GM06990 (cell line): ENCODE measurements at regions not wholly inside any gene's neighbourhood (a gene's known extent, or its start where the extent isn't known, plus 50 kb on each side); places are given as distances from the start of the nearest gene placed in this dataset.
"Not testable (repeated sequence)": the region's sequence is repeated elsewhere in the genome, so short reads cannot be mapped to it uniquely, and the experiment has no call there.

Experiments
- DNase-seq: peaks from one replicate; pipeline ENCODE4 v3.0.0-alpha.2; 2011; ENCODE audit not compliant: insufficient read length; ENCODE audit errors: extremely low read depth
- H3K27me3 ChIP-seq: replicated peaks from 2 replicates; pipeline ENCODE4 v1.6.0; 2011; ENCODE audit warnings: low read length; ENCODE audit not compliant: control insufficient read depth, insufficient read depth
- H3K36me3 ChIP-seq: 2 replicates; pipeline ENCODE4 v1.5.1; 2011; ENCODE audit warnings: low read length; ENCODE audit not compliant: control insufficient read depth, insufficient read depth
- H3K4me3 ChIP-seq: replicated peaks from 2 replicates; pipeline ENCODE4 v1.5.1; 2011; ENCODE audit warnings: low read depth, mild to moderate bottlenecking, control low read depth, low read length
- TF ChIP-seq, protein P1 (sequence below): IDR thresholded peaks from 2 replicates; pipeline ENCODE4 v1.5.1; 2011; ENCODE audit warnings: low read length, control low read depth, mild to moderate bottlenecking, inconsistent platforms; ENCODE audit not compliant: insufficient read depth, poor library complexity, severe bottlenecking

DNA sequence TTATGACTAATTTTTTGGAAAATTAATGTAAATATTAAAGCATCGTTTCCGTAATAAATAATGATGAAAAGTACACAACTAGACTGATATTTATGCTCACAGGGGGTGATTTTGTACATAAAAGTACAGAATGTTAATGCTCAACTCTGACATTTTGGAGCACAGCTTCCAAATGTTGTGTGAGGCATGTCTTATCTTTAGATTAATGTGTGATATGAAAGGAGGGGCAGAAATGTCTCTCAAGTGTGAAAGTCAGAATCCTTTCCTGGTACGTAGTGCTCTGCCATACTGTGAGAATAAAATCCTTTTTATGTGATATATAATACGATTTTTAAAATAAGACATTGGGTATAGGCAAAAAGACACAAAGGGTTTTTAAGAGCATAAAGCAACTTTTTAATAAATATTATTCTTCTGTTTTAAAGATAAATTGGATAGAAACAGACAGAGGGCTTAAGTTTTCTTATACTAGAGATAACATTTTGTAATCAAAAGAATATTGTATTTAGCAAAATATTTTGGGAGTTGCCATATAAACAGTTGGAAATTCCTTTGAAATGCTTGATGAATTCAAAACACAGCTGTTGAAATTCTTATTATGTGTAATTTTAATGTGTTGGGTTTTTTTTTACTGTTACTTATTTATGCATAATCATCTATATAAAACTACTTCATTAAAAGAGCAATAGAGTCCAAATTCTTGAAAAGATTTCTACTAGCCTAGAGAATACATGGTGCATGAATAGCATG, 389.7 kb downstream of the RAP2B start:
- Histone ChIP-seq H3K4me3 (no peak overlapping the region), H3K36me3 (no peaks in the 10 kb centered on the region), H3K27me3 (no peaks in the 10 kb centered on the region)
- TF ChIP-seq, protein P1, sequence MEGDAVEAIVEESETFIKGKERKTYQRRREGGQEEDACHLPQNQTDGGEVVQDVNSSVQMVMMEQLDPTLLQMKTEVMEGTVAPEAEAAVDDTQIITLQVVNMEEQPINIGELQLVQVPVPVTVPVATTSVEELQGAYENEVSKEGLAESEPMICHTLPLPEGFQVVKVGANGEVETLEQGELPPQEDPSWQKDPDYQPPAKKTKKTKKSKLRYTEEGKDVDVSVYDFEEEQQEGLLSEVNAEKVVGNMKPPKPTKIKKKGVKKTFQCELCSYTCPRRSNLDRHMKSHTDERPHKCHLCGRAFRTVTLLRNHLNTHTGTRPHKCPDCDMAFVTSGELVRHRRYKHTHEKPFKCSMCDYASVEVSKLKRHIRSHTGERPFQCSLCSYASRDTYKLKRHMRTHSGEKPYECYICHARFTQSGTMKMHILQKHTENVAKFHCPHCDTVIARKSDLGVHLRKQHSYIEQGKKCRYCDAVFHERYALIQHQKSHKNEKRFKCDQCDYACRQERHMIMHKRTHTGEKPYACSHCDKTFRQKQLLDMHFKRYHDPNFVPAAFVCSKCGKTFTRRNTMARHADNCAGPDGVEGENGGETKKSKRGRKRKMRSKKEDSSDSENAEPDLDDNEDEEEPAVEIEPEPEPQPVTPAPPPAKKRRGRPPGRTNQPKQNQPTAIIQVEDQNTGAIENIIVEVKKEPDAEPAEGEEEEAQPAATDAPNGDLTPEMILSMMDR, result no peak
- no peak for DNase-seq

DNA sequence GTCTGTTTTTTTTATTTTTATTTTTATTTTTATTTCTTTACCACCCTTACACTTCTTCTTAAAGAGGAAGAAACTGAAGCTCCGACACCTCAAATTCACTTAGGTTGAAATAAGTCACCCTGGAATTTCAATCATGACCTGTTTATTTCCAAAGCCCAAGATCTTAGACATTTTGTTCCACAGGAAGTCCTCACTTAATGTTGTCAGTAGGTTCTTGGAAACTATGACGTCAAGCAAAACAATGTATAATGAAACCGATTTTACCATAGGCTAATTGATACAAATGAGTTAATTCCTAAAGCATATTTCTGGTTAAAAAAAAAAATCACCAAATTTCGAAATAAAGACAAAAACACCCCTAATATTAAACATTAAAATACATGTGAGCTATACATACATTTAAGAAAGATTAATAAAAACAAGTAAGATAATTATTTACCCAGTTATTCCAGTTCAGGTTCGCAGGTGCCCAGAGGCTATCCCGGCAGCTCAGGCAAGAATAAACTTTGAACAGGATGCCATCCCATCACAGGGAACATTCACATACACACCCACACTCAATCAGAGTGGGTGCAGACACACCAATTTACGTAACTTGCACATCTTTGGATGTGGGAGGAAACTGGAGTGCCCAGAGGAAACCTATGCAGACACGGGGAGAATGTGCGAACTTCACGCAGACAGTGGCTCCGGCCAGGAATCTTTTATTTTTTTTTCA, 391.0 kb downstream of the RAP2B start:
- no peaks in the 10 kb centered on the region for H3K36me3 ChIP-seq
- TF ChIP-seq, protein P1, result no peak
- no peak overlapping the region for H3K4me3 ChIP-seq
- no peak for DNase-seq
- H3K27me3 ChIP-seq, result no peaks in the 10 kb centered on the region

DNA sequence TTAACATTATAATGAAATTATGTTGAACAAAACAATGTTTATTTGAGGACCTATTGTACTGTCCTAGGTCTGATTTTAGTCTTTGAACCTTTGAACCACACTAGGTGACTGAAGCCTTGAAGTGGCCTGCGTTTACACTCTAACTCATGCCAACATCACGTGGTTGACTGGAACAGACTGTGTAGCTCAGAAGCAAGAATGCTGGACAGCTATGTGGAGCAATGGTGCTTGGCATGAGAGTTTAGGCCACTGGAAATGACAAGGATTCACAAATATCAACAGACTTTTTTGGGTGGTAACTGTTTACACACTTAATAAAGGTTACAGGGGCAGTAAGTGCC, 391.5 kb downstream of the RAP2B start:
- Histone ChIP-seq H3K4me3 (no peak overlapping the region), H3K27me3 (no peaks in the 10 kb centered on the region), H3K36me3 (no peaks in the 10 kb centered on the region)
- DNase-seq, result no peak
- TF ChIP-seq, protein P1, result no peak

DNA sequence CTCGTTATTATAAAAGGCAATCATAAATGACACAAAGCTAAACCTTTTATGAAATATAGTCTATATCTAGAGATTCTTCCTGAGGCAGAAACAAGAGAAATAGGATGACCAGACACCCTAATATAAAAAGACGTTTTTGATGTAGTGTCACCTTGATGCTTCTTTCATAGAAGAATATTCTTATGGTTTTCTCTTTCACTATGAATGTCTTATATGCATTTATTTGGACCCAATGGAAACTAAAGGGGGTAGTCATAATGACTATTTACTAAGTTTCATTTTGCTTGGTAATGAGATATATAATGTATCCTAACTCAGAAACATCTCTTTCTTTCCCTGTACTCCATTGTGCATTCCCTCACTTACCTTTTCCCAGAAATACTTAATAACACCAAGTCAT, 393.9 kb downstream of the RAP2B start:
- no peaks in the 10 kb centered on the region for H3K27me3 ChIP-seq
- no peaks in the 10 kb centered on the region for H3K36me3 ChIP-seq
- DNase-seq, result no peak
- no peak overlapping the region for H3K4me3 ChIP-seq
- TF ChIP-seq, protein P1, result no peak

- not testable (repeated sequence) for DNase-seq, H3K27me3 ChIP-seq, H3K4me3 ChIP-seq, H3K36me3 ChIP-seq
Observed at GRCh38 chr3:153559366-153559765, 397.3 kb downstream of the RAP2B start.

- TF ChIP-seq, protein P1, result no peak
- Histone ChIP-seq H3K4me3 (no peak overlapping the region), H3K36me3 (no peaks in the 10 kb centered on the region), H3K27me3 (no peaks in the 10 kb centered on the region)
- DNase-seq, result no peak
Observed at GRCh38 chr3:153567011-153567410, 405.0 kb downstream of the RAP2B start.
